OCI-LY7 (cell line): ENCODE measurements at regions not wholly inside any gene's neighbourhood (a gene's known extent, or its start where the extent isn't known, plus 50 kb on each side); places are given as distances from the start of the nearest gene placed in this dataset.

Experiments
- CTCF ChIP-seq: fragments of 200-600 bp; sonication (generic); conservative IDR thresholded peaks from 2 replicates; pipeline ENCODE4 v1.5.1; 2014; ENCODE audit warnings: mild to moderate bottlenecking, antibody characterized with exemption, low read length, moderate library complexity, mixed read lengths
- EZH2phosphoT487 ChIP-seq: fragments of 200-600 bp; sonication (generic); IDR thresholded peaks from 2 replicates; pipeline ENCODE4 v1.6.1; 2018; ENCODE audit warnings: low read depth, borderline replicate concordance, mild to moderate bottlenecking, mixed run types, antibody characterized with exemption, low read length, moderate library complexity, mixed read lengths

GRCh38 chr6:165939601-165940290 lies 227.9 kb downstream of the TBXT start:
- no peak for TF ChIP-seq CTCF
- TF ChIP-seq EZH2phosphoT487 = no peak
